Thoracic aorta (tissue), 2 donors: ENCODE measurements at regions not wholly inside any gene's neighbourhood (a gene's known extent, or its start where the extent isn't known, plus 50 kb on each side); places are given as distances from the start of the nearest gene placed in this dataset.

Source experiments
- ATAC-seq: fragments of 150-250 bp; one replicate; pipeline ENCODE4 v1.8.0; 2017; ENCODE audit warnings: low read depth; ENCODE audit not compliant: insufficient number of reproducible peaks, low FRiP score
- DNase-seq: peaks from one replicate; pipeline ENCODE4 v3.0.0-alpha.2; 2020; ENCODE audit warnings: low spot score
- H3K27ac ChIP-seq, 2 donors: fragments of 200-600 bp; sonication (generic); 1 replicate in 1 of 2; 2 replicates in 1 of 2; pipeline ENCODE4 v1.5.1; 2016; ENCODE audit warnings: mild to moderate bottlenecking in 2 of 2, moderate library complexity in 2 of 2
- H3K27me3 ChIP-seq: fragments of 200-600 bp; sonication (generic); replicated peaks from 2 replicates; pipeline ENCODE4 v1.6.0; 2016; ENCODE audit warnings: mild to moderate bottlenecking; ENCODE audit not compliant: insufficient read depth
- H3K36me3 ChIP-seq: fragments of 200-600 bp; sonication (generic); one replicate; pipeline ENCODE4 v1.5.1; 2016
- H3K4me1 ChIP-seq, 2 donors: fragments of 200-600 bp; sonication (generic); 1 replicate in 1 of 2; 2 replicates in 1 of 2; pipeline versions ENCODE4 v1.5.1 to v1.6.0; 2016; ENCODE audit warnings: low read depth in 2 of 2, mild to moderate bottlenecking in 1 of 2; ENCODE audit not compliant: control insufficient read depth in 1 of 2
- H3K4me3 ChIP-seq: fragments of 200-600 bp; sonication (generic); 2 replicates; pipeline ENCODE4 v1.5.1; 2016; ENCODE audit warnings: mild to moderate bottlenecking
- H3K9me3 ChIP-seq: fragments of 200-600 bp; sonication (generic); 2 replicates; pipeline ENCODE4 v1.5.1; 2016
- CTCF ChIP-seq: fragments of 200-600 bp; sonication (generic); IDR thresholded peaks from one replicate; pipeline ENCODE4 v1.5.1; 2019; ENCODE audit warnings: antibody characterized with exemption

GRCh38 chr7:152979376-152979775, 219.8 kb downstream of the ACTR3B start:
- no peak for TF ChIP-seq CTCF

GRCh38 chr7:152984421-152984820, 224.9 kb downstream of the ACTR3B start:
- H3K4me1 ChIP-seq = no peaks in the 10 kb centered on the region
- ATAC-seq (no peak), DNase-seq (no peak)
- H3K27me3 ChIP-seq = no peaks in the 10 kb centered on the region
- no peak overlapping the region for H3K27ac ChIP-seq
- no peaks in the 10 kb centered on the region for H3K9me3 ChIP-seq
- no peak for TF ChIP-seq CTCF
- no peak overlapping the region for H3K4me3 ChIP-seq
- H3K36me3 ChIP-seq = no peaks in the 10 kb centered on the region

More at GRCh38 chr7:152979376-152979775, 219.8 kb downstream of the ACTR3B start:
- H3K27ac ChIP-seq = no peak overlapping the region
- H3K27me3 ChIP-seq = no peaks in the 10 kb centered on the region
- H3K4me1 ChIP-seq = no peaks in the 10 kb centered on the region
- ATAC-seq (no peak), DNase-seq (no peak)
- no peaks in the 10 kb centered on the region for H3K9me3 ChIP-seq
- H3K36me3 ChIP-seq = no peaks in the 10 kb centered on the region
- no peak overlapping the region for H3K4me3 ChIP-seq

- TF ChIP-seq CTCF = no peak
- Histone ChIP-seq H3K27me3 (no peaks in the 10 kb centered on the region), H3K4me1 (no peaks in the 10 kb centered on the region), H3K36me3 (no peaks in the 10 kb centered on the region), H3K27ac (no peak overlapping the region), H3K4me3 (no peak overlapping the region), H3K9me3 (no peaks in the 10 kb centered on the region)
- ATAC-seq = no peak
- DNase-seq = no peak
These were observed 226.8 kb downstream of the ACTR3B start for GRCh38 chr7:152986376-152986775.

- ATAC-seq = no peak
- no peaks in the 10 kb centered on the region for H3K4me1 ChIP-seq
- H3K27ac ChIP-seq = no peak overlapping the region
- no peaks in the 10 kb centered on the region for H3K27me3 ChIP-seq
- H3K9me3 ChIP-seq = no peaks in the 10 kb centered on the region
- TF ChIP-seq CTCF = no peak
- H3K4me3 ChIP-seq = no peak overlapping the region
- DNase-seq = no peak
- no peaks in the 10 kb centered on the region for H3K36me3 ChIP-seq
These were observed 228.1 kb downstream of the ACTR3B start for GRCh38 chr7:152987656-152988055.

- TF ChIP-seq CTCF = no peak
- ATAC-seq (no peak), DNase-seq (no peak)
- no peaks in the 10 kb centered on the region for H3K9me3 ChIP-seq
- H3K36me3 ChIP-seq = no peaks in the 10 kb centered on the region
- H3K27ac ChIP-seq = no peak overlapping the region
- H3K4me3 ChIP-seq = no peak overlapping the region
- no peaks in the 10 kb centered on the region for H3K4me1 ChIP-seq
- no peaks in the 10 kb centered on the region for H3K27me3 ChIP-seq
These were observed 230.4 kb downstream of the ACTR3B start for GRCh38 chr7:152989889-152990380.
